HG02981 (cell line): ENCODE measurements at regions not wholly inside any gene's neighbourhood (a gene's known extent, or its start where the extent isn't known, plus 50 kb on each side); places are given as distances from the start of the nearest gene placed in this dataset.
"Not testable (repeated sequence)": the region's sequence is repeated elsewhere in the genome, so short reads cannot be mapped to it uniquely, and the experiment has no call there.

Source experiments
- ATAC-seq: cut with Tn5 transposase; IDR thresholded peaks from one replicate; pipeline ENCODE4 v1.9.1; 2021; ENCODE audit warnings: mild to moderate bottlenecking, moderate library complexity; ENCODE audit not compliant: unreplicated experiment

- peak; percentile 98 for ATAC-seq
Measured at GRCh38 chr5:50501491-50502228, 60.6 kb upstream of the EMB start.

- not testable (repeated sequence) for ATAC-seq
Measured at GRCh38 chr5:50513028-50513457, 72.0 kb upstream of the EMB start.

- not testable (repeated sequence) for ATAC-seq
Measured at GRCh38 chr5:50521060-50521459, 80.0 kb upstream of the EMB start.

- not testable (repeated sequence) for ATAC-seq
Measured at GRCh38 chr5:50527514-50528060, 86.5 kb upstream of the EMB start.

- no peak for ATAC-seq
Measured at GRCh38 chr5:50535393-50535792, 94.3 kb upstream of the EMB start.

- ATAC-seq = not testable (repeated sequence)
Measured at GRCh38 chr5:50537534-50537933, 96.4 kb upstream of the EMB start.

- ATAC-seq = peak; percentile 68
Measured at GRCh38 chr5:50547303-50547702, 106.2 kb upstream of the EMB start.

GRCh38 chr5:50550267-50550666 lies 109.2 kb upstream of the EMB start:
- ATAC-seq = no peak

GRCh38 chr5:50550993-50551392 lies 109.9 kb upstream of the EMB start:
- ATAC-seq = no peak

- ATAC-seq = no peak
Measured at GRCh38 chr5:50553560-50553984, 112.5 kb upstream of the EMB start.

- ATAC-seq = not testable (repeated sequence)
Measured at GRCh38 chr5:50558640-50559039, 107.8 kb upstream of the PARP8 start.

- ATAC-seq = no peak
Measured at GRCh38 chr5:50559955-50560354, 106.5 kb upstream of the PARP8 start.

- no peak for ATAC-seq
Measured at GRCh38 chr5:50562694-50563093, 103.7 kb upstream of the PARP8 start.

- peak; percentile 77 for ATAC-seq
Measured at GRCh38 chr5:50564079-50564478, 102.4 kb upstream of the PARP8 start.

GRCh38 chr5:50564558-50564957 lies 101.9 kb upstream of the PARP8 start:
- ATAC-seq = peak; percentile 38

- no peak for ATAC-seq
Measured at GRCh38 chr5:50574121-50574520, 92.3 kb upstream of the PARP8 start.

GRCh38 chr5:50575740-50576139 lies 90.7 kb upstream of the PARP8 start:
- no peak for ATAC-seq

GRCh38 chr5:50576265-50576664 lies 90.2 kb upstream of the PARP8 start:
- no peak for ATAC-seq

- ATAC-seq = no peak
Measured at GRCh38 chr5:50576686-50577256, 89.7 kb upstream of the PARP8 start.

- no peak for ATAC-seq
Measured at GRCh38 chr5:50580506-50580905, 85.9 kb upstream of the PARP8 start.

- ATAC-seq = not testable (repeated sequence)
Measured at GRCh38 chr5:50581845-50582244, 84.6 kb upstream of the PARP8 start.

- ATAC-seq = no peak
Measured at GRCh38 chr5:50582699-50583098, 83.7 kb upstream of the PARP8 start.
